DMS53 (cell line): ENCODE measurements at regions not wholly inside any gene's neighbourhood (a gene's known extent, or its start where the extent isn't known, plus 50 kb on each side); places are given as distances from the start of the nearest gene placed in this dataset.
"Not testable (repeated sequence)": the region's sequence is repeated elsewhere in the genome, so short reads cannot be mapped to it uniquely, and the experiment has no call there.

Source experiments
- DNase-seq: peaks from one replicate; lab custom pipeline; 2025; lab: John Stamatoyannopoulos, UW

- not testable (repeated sequence) for DNase-seq
Measured at GRCh38 chr21:9572782-9573181, 948.6 kb upstream of the TPTE start.

DNA sequence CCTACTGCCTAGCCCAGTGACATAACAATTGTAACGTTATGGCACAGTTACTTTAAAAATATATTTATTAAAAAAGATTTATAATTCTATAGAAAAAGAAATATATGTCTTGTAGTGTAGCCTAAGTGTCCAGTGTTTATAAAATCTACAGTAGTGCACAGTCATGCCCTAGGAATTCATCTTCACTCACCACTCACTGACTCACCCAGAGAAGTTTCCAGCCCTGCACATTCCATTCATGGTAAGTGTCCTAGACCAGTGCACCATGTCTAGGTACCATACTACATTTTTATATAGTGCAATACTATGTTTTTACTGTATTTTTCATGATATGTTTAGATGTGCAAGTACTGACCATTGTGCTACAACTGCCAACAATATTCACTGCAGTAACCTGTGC is 947.9 kb upstream of the TPTE start:
- DNase-seq = not testable (repeated sequence)

DNA sequence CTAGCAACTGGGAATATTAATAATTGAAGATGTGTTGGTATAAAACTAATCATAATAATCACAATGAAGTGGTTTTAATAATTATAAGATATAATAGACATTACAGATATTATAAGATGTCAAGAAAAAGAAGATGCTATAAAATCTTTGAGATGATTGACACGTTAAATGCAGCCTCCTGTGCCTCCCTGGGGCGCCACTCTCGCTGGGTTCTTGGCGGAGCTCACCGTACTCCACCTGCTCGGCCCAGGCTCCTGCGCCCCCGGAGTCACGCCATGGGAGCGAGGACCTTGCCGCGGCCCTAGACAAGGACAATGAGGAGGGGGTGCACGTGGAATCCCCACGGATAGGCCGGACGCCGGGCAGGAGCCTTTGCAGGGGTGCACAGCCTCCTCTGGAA is 942.1 kb upstream of the TPTE start:
- not testable (repeated sequence) for DNase-seq

- DNase-seq = not testable (repeated sequence)
Measured at GRCh38 chr21:9587941-9588340, 933.4 kb upstream of the TPTE start.

DNA sequence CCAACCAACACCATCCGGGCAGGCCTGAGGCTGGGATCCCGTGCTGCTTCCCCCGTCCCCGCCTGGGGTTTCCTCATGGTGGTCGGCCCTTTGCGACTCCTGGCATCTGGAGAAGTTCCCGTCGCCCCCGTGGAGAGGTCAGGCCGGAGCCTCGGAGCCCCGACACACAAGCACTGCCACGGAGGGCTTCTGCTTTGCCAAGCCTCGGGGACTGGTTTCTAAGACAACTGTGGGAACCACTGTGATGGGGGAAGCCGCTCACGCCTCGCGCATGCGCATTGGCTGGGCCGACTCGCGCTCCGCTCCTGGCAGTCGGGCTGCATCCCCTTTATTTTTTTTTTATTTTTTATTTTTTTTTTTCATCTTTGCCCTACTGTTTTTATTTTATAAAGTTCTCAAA is 928.8 kb upstream of the TPTE start:
- not testable (repeated sequence) for DNase-seq

- not testable (repeated sequence) for DNase-seq
Measured at GRCh38 chr21:9593646-9594045, 927.7 kb upstream of the TPTE start.

DNA sequence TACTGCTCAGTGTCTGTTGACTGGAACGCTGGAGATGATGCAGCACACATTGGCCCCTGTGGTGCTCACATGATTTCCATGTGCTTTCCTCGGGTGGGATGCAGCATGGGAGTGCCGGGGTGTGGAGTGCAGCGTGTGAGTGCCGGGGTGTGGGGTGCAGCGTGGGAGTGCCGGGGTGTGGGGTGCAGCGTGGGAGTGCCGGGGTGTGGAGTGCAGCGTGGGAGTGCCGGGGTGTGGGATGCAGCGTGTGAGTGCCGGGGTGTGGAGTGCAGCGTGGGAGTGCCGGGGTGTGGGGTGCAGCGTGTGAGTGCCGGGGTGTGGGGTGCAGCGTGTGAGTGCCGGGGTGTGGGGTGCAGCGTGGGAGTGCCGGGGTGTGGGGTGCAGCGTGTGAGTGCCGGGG is 907.4 kb upstream of the TPTE start:
- not testable (repeated sequence) for DNase-seq

DNA sequence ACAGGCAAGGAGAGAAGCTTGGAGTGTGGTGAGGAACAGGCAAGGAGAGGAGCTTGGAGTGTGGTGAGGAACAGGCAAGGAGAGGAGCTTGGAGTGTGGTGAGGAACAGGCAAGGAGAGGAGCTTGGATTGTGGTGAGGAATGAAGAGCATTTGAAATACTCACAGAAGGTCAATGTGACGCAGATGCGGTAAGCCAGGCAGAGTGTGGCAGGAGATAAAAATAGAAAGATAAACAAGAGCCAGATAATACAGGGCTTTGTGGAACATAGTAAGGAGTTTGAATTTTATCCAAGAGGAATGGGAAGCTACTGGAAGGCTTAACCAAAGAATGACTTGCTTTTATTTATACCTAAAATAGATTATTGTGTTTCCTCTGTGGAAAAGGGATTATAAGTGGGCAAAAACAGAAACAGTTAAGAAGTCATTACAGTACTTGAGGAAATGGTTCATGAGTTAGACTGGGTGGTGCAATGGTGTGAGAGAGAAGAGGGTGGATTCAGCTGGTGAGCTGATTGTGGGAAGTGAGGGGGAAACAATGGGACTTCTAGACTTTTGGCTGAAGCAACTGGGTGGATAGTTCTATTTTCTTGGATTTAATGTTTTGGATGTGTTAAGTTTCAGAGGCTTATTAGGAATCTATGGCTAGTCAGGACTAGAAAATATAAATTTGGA is 900.1 kb upstream of the TPTE start:
- not testable (repeated sequence) for DNase-seq

DNA sequence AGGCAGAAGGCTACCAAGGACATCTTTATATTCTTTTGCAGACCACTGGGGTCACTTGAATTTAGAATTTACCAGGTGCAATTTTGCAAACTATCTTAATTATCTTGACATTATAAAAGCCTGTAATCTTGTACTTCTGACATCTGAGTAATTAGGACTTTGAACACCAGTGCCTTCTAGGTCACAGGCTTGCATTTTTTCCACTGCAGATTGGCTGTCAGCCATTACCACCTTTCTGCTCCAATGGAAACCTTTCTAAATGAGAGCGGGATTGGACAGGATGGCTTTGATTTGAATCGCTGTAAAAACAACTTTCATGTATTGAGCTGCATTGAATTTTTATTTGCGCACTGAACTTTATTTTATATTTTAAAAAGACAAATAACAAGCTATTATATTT is 893.3 kb upstream of the TPTE start:
- DNase-seq = not testable (repeated sequence)

GRCh38 chr21:9647409-9647808 is 874.0 kb upstream of the TPTE start:
- not testable (repeated sequence) for DNase-seq

DNA sequence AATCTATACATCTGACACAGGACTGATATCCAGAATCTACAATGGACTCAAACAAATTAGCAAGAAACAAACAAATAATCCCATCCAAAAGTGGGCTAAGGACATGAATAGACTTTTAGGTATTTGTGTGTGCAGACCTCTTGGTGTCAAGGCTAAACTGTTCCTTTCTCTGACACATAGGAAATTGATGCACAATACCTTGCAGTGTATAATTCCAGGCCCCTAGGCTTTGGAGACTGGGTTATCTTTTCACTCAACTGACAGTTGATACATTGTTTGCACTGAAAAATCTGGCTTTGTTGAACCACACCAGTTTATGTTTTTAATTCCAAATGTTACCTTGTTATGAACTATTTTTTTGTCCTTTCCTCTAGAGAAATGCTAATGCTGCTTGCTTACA is 873.1 kb upstream of the TPTE start:
- not testable (repeated sequence) for DNase-seq

DNA sequence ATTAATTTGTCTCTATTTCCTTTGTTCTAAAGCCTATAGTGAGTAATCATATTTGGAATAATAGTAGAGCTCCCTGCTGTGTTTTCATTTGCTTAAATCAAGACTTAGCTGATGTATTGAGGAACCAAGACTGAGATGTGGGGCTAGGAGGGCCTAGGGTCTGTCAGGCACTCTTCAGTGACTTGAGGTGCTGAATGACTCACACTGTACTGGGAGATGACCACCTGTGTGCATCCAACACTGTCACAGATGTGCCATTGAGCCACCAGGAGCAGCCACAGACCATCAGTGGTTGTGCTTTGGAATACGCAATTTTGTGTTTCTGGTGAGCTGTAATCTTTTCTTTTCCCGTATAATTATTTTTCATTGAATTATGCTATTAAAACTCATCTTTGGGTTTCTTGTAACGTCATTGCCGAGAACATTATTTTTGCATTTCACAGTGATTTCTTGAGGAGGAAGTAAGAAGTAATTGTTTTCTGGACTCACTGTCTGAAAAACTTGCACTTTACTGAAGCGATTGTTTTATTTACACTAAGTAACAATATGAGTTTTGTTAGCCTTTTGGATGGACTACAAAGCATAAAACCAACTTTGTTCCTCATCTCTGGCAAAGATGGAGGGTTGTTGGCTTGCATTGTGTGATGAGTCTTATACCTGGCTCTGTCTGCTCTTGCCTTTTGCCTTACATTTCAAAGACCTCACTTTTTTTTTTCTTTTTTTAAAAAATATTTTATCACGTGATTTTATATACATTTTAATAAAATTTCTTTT is 872.2 kb upstream of the TPTE start:
- not testable (repeated sequence) for DNase-seq

DNA sequence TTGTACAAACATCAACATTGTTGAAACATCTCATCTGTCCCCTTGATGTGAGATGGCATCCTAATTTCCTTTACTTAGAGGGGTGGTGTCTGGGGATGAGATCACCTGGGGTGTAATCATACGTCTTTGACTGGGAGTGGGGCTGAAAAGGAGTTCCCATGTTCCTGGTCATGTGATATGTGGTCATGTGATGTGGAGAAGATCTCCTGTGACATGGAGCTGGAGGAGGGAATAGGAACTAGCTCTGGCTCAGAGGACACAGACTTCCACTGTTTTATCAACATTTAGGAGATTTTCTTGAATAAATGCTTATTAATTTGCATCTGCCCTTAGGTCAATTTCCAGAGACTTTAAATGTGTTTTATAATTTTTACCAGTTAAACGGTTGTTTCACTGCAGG is 868.6 kb upstream of the TPTE start:
- not testable (repeated sequence) for DNase-seq

DNA sequence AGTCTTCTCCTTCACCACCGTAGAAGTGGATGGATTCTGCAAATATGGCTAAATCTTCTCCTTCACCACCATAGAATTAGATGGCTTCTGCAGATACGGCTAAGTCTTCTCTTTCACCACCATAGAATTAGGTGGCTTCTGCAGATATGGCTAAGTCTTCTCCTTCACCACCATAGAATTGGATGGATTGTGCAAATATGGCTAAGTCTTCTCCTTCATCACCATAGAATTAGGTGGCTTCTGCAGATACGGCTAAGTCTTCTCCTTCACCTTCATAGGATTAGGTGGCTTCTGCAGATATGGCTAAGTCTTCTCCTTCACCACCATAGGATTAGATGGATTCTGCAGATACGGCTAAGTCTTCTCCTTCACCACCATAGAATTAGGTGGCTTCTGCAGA is 866.2 kb upstream of the TPTE start:
- not testable (repeated sequence) for DNase-seq

DNA sequence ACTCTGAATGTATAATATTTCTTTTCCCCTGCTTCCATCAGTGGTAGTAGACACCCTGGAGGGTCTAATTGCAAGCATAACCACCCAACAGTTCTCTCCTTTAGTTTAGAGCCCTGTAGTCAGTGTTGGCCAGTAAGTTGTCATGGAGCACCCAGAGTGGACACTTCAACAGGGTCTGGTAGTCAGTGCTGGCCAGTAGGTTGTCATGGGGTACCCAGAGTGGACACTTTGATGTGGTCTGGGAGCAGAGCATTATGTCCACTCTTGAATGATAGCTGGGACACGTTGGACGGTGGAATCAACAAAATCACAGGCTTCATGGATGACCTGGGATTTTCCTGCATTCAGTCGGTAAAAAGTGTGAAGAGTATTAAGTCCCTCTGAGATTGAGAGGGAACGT is 864.9 kb upstream of the TPTE start:
- DNase-seq = not testable (repeated sequence)

GRCh38 chr21:9657779-9658178 is 863.6 kb upstream of the TPTE start:
- not testable (repeated sequence) for DNase-seq

GRCh38 chr21:9659877-9660276 is 861.5 kb upstream of the TPTE start:
- DNase-seq = not testable (repeated sequence)

DNA sequence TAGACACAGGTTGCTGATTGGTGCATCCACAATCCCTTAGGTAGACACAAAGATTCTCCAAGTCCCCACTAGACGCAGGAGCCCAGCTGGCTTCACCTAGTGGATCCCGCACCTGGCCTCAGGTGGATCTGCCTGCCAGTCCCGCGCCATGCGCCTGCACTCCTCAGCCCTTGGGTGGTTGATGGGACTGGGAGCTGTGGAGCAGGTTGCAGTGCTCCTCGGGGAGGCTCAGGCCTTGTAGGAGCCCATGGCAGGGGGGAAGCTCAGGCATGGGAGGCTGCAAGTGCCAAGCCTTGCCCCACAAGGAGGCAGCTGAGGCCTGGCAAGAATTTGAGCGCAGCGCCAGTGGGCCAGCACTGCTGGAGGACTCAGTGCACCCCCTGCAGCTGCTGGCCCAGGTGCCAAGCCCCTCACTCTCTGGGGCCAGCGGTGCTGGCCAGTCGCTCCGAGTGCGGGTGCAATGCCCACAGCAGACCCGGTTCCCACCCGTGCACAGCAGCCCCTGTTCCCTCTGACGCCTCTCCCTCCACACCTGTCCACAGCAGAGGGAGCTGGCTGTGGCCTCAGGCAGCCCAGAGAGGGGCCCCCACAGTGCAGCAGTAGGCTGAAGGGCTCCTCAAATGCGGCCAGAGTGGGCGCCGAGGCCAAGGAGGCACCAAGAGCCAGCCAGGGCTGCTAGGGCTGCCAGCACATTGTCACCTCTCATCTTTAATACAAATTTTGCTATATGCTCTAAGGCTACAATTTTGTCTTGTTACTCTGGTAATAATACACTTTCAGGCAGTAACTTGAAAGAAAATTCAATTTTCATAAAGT is 857.3 kb upstream of the TPTE start:
- not testable (repeated sequence) for DNase-seq

DNA sequence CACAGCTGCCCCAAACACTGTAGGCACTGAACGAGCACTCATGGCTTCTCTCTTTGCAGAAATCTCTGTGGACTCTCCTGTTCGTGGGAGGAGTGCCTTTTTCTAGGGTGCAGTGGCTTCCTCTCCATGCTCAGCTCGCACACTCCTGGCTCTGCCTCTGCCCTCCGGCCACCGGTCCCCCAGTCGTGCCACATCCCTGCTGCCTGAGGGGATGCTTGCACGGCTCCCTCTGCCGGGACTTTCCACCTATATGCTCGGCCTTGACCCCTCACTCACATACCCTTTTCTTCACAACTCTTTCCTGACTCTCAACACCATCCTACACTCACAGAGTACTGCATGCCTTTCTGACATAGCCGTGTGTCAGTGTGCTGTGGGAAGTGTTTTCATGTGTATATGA is 845.6 kb upstream of the TPTE start:
- DNase-seq = not testable (repeated sequence)

DNA sequence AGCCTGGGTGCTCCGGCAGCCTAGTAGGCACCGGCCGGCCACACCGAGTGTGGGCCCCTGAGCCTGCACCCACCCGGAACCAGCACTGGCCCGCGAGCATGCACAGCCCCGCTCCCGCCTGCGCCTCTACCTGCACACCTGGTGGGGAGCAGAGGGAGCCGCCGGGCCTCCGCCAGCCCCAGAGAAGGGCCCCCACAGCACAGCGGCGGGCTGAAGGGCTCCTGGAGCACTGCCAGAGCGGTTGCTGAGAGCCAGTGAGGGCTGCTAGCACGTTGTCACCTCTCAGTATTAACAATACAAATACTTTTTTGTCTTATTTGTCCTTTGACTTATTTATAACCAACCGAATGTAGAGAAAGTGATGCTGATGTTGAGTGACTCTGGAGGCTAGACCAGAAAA is 842.4 kb upstream of the TPTE start:
- DNase-seq = not testable (repeated sequence)

GRCh38 chr21:9688945-9689344 is 832.4 kb upstream of the TPTE start:
- DNase-seq = not testable (repeated sequence)

- DNase-seq = not testable (repeated sequence)
Measured at GRCh38 chr21:9690981-9691380, 830.4 kb upstream of the TPTE start.
